Large intestine (tissue), 3 donors: ENCODE measurements at regions not wholly inside any gene's neighbourhood (a gene's known extent, or its start where the extent isn't known, plus 50 kb on each side); places are given as distances from the start of the nearest gene placed in this dataset.

ENCODE experiments used
- DNase-seq, 2 donors: peaks; one replicate each; pipeline versions ENCODE4 v3.0.0 to v3.0.0-alpha.2; 2013
- H3K27ac ChIP-seq: one replicate; pipeline ENCODE4 v1.5.1; 2013; ENCODE audit warnings: low read length
- H3K27me3 ChIP-seq: 2 replicates; pipeline ENCODE4 v1.6.1; 2013; ENCODE audit warnings: low read length; ENCODE audit not compliant: control insufficient read depth, insufficient read depth
- H3K36me3 ChIP-seq: 2 replicates; pipeline ENCODE4 v1.6.1; 2013; ENCODE audit warnings: low read length; ENCODE audit not compliant: control insufficient read depth, insufficient read depth
- H3K4me1 ChIP-seq: one replicate; pipeline ENCODE4 v1.6.1; 2013; ENCODE audit warnings: low read length; ENCODE audit not compliant: control insufficient read depth, insufficient read depth
- H3K4me3 ChIP-seq: one replicate; pipeline ENCODE4 v1.5.1; 2013; ENCODE audit warnings: low read length
- H3K9me3 ChIP-seq: one replicate; pipeline ENCODE4 v1.6.1; 2013; ENCODE audit warnings: mild to moderate bottlenecking, low read depth, low read length, moderate library complexity; ENCODE audit not compliant: control insufficient read depth
- WGBS: methylation state at CpG from one replicate; pipeline ENCODE4 v1.1.5; 2013; ENCODE audit warnings: low lambda C conversion rate; ENCODE audit not compliant: insufficient coverage; 5-methylcytosine and 5-hydroxymethylcytosine counted together

DNA sequence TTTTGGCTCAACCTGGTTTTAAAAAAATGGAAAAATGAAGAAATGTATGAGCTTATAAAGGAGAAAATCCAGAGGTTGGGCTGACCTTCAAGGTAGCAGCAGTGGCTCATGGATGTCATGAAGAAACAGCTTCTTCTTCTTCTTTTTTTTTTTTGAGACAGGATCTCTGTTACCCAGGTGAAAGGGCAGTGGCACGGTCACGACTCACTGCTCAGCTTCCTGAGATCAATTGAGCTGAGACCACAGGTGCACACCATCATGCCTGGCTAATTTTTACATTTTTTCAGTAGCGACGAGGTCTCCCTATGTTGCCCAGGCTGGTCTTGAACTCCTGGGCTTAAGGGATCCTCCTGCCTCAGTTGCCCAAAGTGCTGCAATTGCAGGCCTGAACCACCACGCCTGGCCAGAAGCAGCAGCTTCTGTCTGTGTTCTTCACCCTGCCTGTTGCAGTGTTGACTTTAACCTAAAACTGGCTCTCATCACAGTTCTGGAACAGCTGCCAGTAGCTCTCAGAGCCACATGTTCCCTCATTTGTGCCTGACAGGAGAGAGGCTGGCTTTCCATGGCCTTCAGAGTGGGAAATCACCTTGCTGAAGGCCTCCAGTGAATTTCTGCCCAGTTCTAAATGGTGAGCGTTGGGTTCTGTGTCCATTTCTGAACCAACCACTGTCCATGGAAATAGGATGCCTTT is 117.7 kb downstream of the PFKFB3 start:
- H3K27me3 ChIP-seq, result no peaks in the 10 kb centered on the region
- WGBS, result no CpG with 5 or more reads among the region's 6 CpGs
- no peak for DNase-seq

GRCh38 chr10:6321880-6322279 is 119.1 kb downstream of the PFKFB3 start:
- WGBS, result 95% methylated on average over 4 of the region's 9 CpGs
- no peaks in the 10 kb centered on the region for H3K27me3 ChIP-seq
- no peak for DNase-seq

More for the DNA sequence above, 117.7 kb downstream of the PFKFB3 start:
- Histone ChIP-seq H3K4me1 (no peaks in the 10 kb centered on the region), H3K36me3 (no peaks in the 10 kb centered on the region), H3K9me3 (no peaks in the 10 kb centered on the region), H3K4me3 (no peak overlapping the region), H3K27ac (no peak overlapping the region)

DNA sequence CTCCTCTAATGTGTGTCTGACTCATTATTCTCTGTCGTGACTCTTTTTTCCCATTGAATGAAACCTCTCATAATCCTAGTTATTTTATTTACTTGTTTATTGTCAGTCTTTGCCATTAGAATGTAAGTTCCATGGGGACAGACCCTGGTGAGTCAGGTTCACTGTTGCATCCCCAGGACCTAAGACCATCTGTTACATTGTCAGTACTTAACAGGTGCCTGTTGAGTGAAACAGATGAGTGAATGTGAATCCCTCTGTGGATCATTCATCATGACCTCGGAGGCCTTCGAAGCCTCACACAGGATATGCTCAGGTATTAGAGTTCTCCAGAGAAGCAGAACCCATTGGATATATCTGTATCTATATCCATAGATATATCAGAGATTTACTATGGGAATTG is 120.1 kb downstream of the PFKFB3 start:
- no peaks in the 10 kb centered on the region for H3K27me3 ChIP-seq
- no peaks in the 10 kb centered on the region for H3K36me3 ChIP-seq
- WGBS, result 100% methylated on average over 1 of the region's 3 CpGs
- no peaks in the 10 kb centered on the region for H3K4me1 ChIP-seq
- DNase-seq, result no peak
- H3K9me3 ChIP-seq, result no peaks in the 10 kb centered on the region
- H3K4me3 ChIP-seq, result no peak overlapping the region
- H3K27ac ChIP-seq, result no peak overlapping the region

More at GRCh38 chr10:6321880-6322279, 119.1 kb downstream of the PFKFB3 start:
- Histone ChIP-seq H3K4me3 (no peak overlapping the region), H3K9me3 (no peaks in the 10 kb centered on the region), H3K27ac (no peak overlapping the region), H3K36me3 (no peaks in the 10 kb centered on the region), H3K4me1 (no peaks in the 10 kb centered on the region)

- Histone ChIP-seq H3K9me3 (peaks cover 2% of the 10 kb centered on the region), H3K27me3 (no peaks in the 10 kb centered on the region), H3K27ac (no peak overlapping the region), H3K36me3 (no peaks in the 10 kb centered on the region), H3K4me3 (no peak overlapping the region), H3K4me1 (no peaks in the 10 kb centered on the region)
- no peak for DNase-seq
- no CpG with 5 or more reads among the region's 10 CpGs for WGBS
Measured at GRCh38 chr10:6327961-6328698, 125.4 kb downstream of the PFKFB3 start.

DNA sequence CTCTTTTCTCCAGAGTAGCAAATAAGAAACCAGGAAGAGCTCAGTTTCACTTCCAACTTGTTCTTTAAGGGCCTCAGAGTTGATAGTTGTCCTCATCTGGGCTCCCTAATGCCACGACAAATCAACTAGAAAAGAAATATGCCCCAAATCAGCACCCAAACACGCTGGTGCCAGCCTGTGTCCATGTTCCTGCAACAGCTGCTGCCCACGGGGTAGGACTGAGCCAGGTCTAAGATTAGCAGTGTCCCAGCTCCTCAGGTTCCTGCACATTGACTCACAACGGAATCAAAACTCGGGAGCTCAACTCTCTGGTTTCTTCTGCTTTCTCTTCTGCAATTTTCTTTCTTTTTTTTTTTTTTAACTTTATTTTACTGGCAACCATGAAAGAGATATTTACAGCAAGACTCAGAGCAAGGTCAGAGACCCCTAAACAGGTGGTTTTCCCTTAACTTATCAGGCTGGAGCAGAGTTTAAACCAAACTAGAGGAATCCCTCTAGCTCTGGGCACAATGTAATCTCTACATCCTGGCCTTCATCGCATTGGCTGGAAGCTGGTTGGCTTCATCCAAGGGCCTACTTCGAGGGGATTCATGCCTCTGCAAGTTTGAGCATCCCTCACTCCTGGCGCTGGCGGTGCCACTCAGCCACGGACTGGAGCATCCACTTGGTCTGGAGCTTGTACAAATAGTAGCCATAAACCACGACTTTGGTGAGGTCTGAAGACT is 126.1 kb downstream of the PFKFB3 start:
- no peaks in the 10 kb centered on the region for H3K27me3 ChIP-seq
- no peak overlapping the region for H3K4me3 ChIP-seq
- no peaks in the 10 kb centered on the region for H3K36me3 ChIP-seq
- DNase-seq, result no peak
- no peaks in the 10 kb centered on the region for H3K4me1 ChIP-seq
- WGBS, result 75% methylated on average over 2 of the region's 11 CpGs
- peaks cover 4% of the 10 kb centered on the region for H3K9me3 ChIP-seq
- H3K27ac ChIP-seq, result no peak overlapping the region

GRCh38 chr10:6333086-6333485 is 130.4 kb downstream of the PFKFB3 start:
- Histone ChIP-seq H3K4me1 (no peaks in the 10 kb centered on the region), H3K9me3 (peaks cover 4% of the 10 kb centered on the region), H3K27ac (no peak overlapping the region), H3K36me3 (no peaks in the 10 kb centered on the region), H3K4me3 (no peak overlapping the region), H3K27me3 (no peaks in the 10 kb centered on the region)
- DNase-seq, result no peak
- WGBS, result no CpG with 5 or more reads among the region's 4 CpGs

DNA sequence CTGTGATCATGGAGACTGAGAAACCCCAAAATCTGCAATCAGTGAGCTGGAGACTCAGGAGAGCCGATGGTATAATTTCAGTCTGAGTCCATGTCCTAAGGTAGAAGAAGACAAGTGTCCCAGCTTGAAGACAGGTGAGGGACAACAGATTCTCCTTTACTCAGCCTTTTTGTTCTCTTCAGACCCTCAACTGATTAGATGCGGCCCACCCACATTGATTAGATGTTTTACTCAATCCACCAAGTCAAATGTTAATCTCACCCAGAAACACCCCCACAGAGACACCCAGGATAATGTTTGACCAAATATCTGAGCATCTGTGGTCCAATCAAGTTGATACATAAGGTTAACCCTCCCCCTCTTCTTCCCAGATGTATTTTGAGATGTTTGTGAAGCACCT is 131.2 kb downstream of the PFKFB3 start:
- no peak overlapping the region for H3K4me3 ChIP-seq
- no peaks in the 10 kb centered on the region for H3K27me3 ChIP-seq
- H3K27ac ChIP-seq, result no peak overlapping the region
- H3K36me3 ChIP-seq, result no peaks in the 10 kb centered on the region
- DNase-seq, result no peak
- H3K9me3 ChIP-seq, result peaks cover 4% of the 10 kb centered on the region
- H3K4me1 ChIP-seq, result no peaks in the 10 kb centered on the region
- 100% methylated on average over 1 of the region's 2 CpGs for WGBS

DNA sequence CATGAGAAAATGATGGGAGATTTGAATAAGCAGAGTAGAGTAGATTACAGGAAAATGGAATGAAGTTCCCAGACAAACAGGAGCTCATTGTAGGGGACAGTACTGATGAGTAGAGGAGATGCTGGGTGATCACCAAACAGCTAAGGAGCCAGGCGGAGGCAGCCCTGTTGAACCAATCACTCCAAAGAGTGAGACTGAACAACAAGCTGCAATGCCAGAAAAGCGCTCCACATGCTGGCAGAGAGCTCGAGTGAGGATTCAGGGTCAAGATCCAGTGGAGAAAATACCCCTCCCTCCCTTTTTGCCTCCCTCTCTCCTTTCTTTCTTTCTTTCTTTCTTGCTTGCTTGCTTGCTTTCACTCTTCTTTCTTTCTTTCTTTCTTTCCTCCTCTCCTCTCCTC is 133.3 kb downstream of the PFKFB3 start:
- no peaks in the 10 kb centered on the region for H3K4me1 ChIP-seq
- WGBS, result 20% methylated on average over 1 of the region's 3 CpGs
- H3K4me3 ChIP-seq, result no peak overlapping the region
- H3K9me3 ChIP-seq, result peaks cover 4% of the 10 kb centered on the region
- DNase-seq, result no peak
- H3K27ac ChIP-seq, result no peak overlapping the region
- H3K27me3 ChIP-seq, result no peaks in the 10 kb centered on the region
- no peaks in the 10 kb centered on the region for H3K36me3 ChIP-seq

GRCh38 chr10:6337382-6337781 is 134.7 kb downstream of the PFKFB3 start:
- WGBS, result no CpG with 5 or more reads among the region's 6 CpGs
- Histone ChIP-seq H3K9me3 (peaks cover 4% of the 10 kb centered on the region), H3K27ac (no peak overlapping the region), H3K4me1 (no peaks in the 10 kb centered on the region), H3K27me3 (no peaks in the 10 kb centered on the region), H3K36me3 (no peaks in the 10 kb centered on the region), H3K4me3 (no peak overlapping the region)
- no peak for DNase-seq

GRCh38 chr10:6338361-6338760 is 135.6 kb downstream of the PFKFB3 start:
- 93% methylated on average over 3 of the region's 7 CpGs for WGBS
- H3K27me3 ChIP-seq, result no peaks in the 10 kb centered on the region
- no peak for DNase-seq
- H3K4me1 ChIP-seq, result no peaks in the 10 kb centered on the region
- no peaks in the 10 kb centered on the region for H3K36me3 ChIP-seq
- H3K9me3 ChIP-seq, result no peaks in the 10 kb centered on the region
- no peak overlapping the region for H3K27ac ChIP-seq
- H3K4me3 ChIP-seq, result no peak overlapping the region
